ENCODE measurements at regions not wholly inside any gene's neighbourhood (a gene's known extent, or its start where the extent isn't known, plus 50 kb on each side); places are given as distances from the start of the nearest gene placed in this dataset.

DNA sequence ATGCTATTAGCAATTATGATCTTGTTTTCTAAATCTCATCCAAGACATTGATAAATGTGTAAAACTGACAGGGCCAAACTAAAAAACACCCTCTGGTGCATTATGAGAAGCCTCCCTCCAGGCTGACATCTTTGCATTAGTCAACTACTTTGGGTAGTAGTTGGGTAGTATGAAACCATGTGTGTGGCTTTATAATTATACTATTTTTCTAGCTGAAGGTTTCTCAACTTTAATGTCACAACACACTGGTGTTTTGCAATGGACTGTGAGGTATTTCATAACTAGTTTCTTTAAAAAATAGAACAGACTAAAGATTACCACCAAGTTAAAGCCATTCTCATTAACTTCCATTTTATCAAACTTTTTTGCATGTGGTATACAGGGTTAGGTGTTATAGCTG lies 73.1 kb upstream of the RBMS1 start:
- no peak overlapping the region for H3K4me3 Mint-ChIP-seq
- no peak overlapping the region for H3K27ac ChIP-seq (ENCODE audit: low read depth)
- no peaks in the 10 kb centered on the region for H3F3A ChIP-seq (replicated peaks; ENCODE audit: low read depth)
- H2AFZ ChIP-seq: no peak overlapping the region
- H3K36me3 ChIP-seq (ENCODE audit: insufficient read depth): no peaks in the 10 kb centered on the region
- no peak overlapping the region for H3K4me3 ChIP-seq
- H3K4me2 ChIP-seq: no peak overlapping the region
- H4K20me1 ChIP-seq (replicated peaks; ENCODE audit: insufficient read depth): no peaks in the 10 kb centered on the region
- H3K9me2 ChIP-seq (ENCODE audit: insufficient read depth): no peaks in the 10 kb centered on the region
- H3K4me1 ChIP-seq (ENCODE audit: insufficient read depth): peaks cover 3% of the 10 kb centered on the region; the same call in 1 of the 2 replicates
- DNase-seq (ENCODE audit: low spot score): no peak
- no peaks in the 10 kb centered on the region for H3K79me2 ChIP-seq (replicated peaks; ENCODE audit: insufficient read depth)
- no peaks in the 10 kb centered on the region for H3K36me3 Mint-ChIP-seq (ENCODE audit: low read depth)
- ATAC-seq: no peak
- H3K27me3 ChIP-seq (ENCODE audit: insufficient read depth): no peaks in the 10 kb centered on the region
- no peaks in the 10 kb centered on the region for H3K27me3 Mint-ChIP-seq (ENCODE audit: insufficient read depth, low read depth, poor library complexity)
- peaks cover 3% of the 10 kb centered on the region; the same call in 1 of the 3 replicates for H3K9me3 Mint-ChIP-seq
- peaks cover 9% of the 10 kb centered on the region; the same call in 2 of the 3 replicates for H3K4me1 Mint-ChIP-seq
- TF ChIP-seq ZNF114 (CRISPR knock-in tag; IDR thresholded peaks at IDR 0.05) (no peak), ZNF331 (CRISPR knock-in tag; IDR thresholded peaks at IDR 0.05; ENCODE audit: low read depth) (no peak)
- no peak overlapping the region for H3K27ac Mint-ChIP-seq

DNA sequence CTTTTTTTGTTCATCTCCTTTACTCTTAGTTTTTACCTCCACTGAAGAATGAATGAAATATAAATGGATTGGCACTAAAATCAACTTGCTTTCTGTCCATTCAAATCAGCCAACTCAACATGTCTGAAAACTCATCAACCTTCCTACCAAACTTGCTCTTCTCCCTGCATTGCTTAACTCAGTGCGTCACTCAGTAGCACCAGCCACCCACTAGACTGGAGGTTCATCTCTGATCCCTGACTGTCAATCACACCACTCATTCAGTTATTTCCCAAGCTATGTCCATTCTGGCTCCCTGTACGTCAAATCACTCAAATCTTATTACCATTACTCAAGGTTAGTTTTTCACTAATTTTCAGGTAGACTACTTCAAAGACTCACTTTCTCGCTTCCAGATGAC lies 75.2 kb upstream of the RBMS1 start:
- ATAC-seq (no peak), DNase-seq (ENCODE audit: low spot score) (no peak)
- Mint-ChIP-seq H3K4me1 (peaks cover 6% of the 10 kb centered on the region; the same call in 2 of the 3 replicates), H3K9me3 (peaks cover 14% of the 10 kb centered on the region; the same call in 2 of the 3 replicates), H3K27ac (no peak overlapping the region), H3K36me3 (ENCODE audit: low read depth) (0 out of 3 replicates have a peak, but pooled peaks cover 3% of the 10 kb centered on the region), H3K27me3 (ENCODE audit: insufficient read depth, low read depth, poor library complexity) (no peaks in the 10 kb centered on the region), H3K4me3 (no peak overlapping the region)
- no peaks in the 10 kb centered on the region for H4K20me1 ChIP-seq (replicated peaks; ENCODE audit: insufficient read depth)
- H3K27ac ChIP-seq (ENCODE audit: low read depth): no peak overlapping the region
- H3K36me3 ChIP-seq (ENCODE audit: insufficient read depth): no peaks in the 10 kb centered on the region
- peak overlapping the region; percentile 6; the same call in 1 of the 2 replicates for H2AFZ ChIP-seq
- no peak overlapping the region for H3K4me3 ChIP-seq
- H3K27me3 ChIP-seq (ENCODE audit: insufficient read depth): no peaks in the 10 kb centered on the region
- H3F3A ChIP-seq (replicated peaks; ENCODE audit: low read depth): no peaks in the 10 kb centered on the region
- no peak overlapping the region for H3K4me2 ChIP-seq
- no peaks in the 10 kb centered on the region for H3K9me2 ChIP-seq (ENCODE audit: insufficient read depth)
- no peak for TF ChIP-seq STAT1 (IDR thresholded peaks at IDR 0.05; ENCODE audit: unreplicated experiment)
- TF ChIP-seq, protein P1, sequence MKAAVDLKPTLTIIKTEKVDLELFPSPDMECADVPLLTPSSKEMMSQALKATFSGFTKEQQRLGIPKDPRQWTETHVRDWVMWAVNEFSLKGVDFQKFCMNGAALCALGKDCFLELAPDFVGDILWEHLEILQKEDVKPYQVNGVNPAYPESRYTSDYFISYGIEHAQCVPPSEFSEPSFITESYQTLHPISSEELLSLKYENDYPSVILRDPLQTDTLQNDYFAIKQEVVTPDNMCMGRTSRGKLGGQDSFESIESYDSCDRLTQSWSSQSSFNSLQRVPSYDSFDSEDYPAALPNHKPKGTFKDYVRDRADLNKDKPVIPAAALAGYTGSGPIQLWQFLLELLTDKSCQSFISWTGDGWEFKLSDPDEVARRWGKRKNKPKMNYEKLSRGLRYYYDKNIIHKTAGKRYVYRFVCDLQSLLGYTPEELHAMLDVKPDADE (IDR thresholded peaks at IDR 0.05): no peak
- TF ChIP-seq, protein P2, sequence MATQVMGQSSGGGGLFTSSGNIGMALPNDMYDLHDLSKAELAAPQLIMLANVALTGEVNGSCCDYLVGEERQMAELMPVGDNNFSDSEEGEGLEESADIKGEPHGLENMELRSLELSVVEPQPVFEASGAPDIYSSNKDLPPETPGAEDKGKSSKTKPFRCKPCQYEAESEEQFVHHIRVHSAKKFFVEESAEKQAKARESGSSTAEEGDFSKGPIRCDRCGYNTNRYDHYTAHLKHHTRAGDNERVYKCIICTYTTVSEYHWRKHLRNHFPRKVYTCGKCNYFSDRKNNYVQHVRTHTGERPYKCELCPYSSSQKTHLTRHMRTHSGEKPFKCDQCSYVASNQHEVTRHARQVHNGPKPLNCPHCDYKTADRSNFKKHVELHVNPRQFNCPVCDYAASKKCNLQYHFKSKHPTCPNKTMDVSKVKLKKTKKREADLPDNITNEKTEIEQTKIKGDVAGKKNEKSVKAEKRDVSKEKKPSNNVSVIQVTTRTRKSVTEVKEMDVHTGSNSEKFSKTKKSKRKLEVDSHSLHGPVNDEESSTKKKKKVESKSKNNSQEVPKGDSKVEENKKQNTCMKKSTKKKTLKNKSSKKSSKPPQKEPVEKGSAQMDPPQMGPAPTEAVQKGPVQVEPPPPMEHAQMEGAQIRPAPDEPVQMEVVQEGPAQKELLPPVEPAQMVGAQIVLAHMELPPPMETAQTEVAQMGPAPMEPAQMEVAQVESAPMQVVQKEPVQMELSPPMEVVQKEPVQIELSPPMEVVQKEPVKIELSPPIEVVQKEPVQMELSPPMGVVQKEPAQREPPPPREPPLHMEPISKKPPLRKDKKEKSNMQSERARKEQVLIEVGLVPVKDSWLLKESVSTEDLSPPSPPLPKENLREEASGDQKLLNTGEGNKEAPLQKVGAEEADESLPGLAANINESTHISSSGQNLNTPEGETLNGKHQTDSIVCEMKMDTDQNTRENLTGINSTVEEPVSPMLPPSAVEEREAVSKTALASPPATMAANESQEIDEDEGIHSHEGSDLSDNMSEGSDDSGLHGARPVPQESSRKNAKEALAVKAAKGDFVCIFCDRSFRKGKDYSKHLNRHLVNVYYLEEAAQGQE (IDR thresholded peaks at IDR 0.05; ENCODE audit: unreplicated experiment): no peak
- H3K4me1 ChIP-seq (ENCODE audit: insufficient read depth): no peaks in the 10 kb centered on the region
- no peaks in the 10 kb centered on the region for H3K79me2 ChIP-seq (replicated peaks; ENCODE audit: insufficient read depth)

DNA sequence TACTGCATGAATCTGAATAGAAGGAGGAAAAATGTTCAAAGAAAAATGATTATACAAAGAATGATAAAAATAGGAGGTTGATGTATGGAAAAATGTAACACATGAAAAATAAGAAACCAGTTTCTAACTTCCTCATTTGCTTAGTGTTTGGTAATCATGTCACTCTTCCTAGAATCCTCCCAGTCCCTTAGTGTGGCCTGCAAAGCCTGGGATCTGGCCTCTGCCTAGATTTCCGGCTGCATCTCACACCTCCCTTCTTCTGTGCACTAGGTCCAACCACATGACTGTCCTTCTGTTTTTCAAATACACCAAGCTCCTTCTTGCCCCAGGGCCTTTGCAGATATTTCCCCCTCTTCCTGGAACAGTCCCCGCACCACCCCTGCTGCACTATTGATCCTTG lies 76.8 kb upstream of the RBMS1 start:
- H3K4me3 ChIP-seq: no peak overlapping the region
- H4K20me1 ChIP-seq (replicated peaks; ENCODE audit: insufficient read depth): no peaks in the 10 kb centered on the region
- H3K9me2 ChIP-seq (ENCODE audit: insufficient read depth): peaks cover 3% of the 10 kb centered on the region; the same call in 1 of the 2 replicates
- Mint-ChIP-seq H3K27me3 (ENCODE audit: insufficient read depth, low read depth, poor library complexity) (no peaks in the 10 kb centered on the region), H3K36me3 (ENCODE audit: low read depth) (0 out of 3 replicates have a peak, but pooled peaks cover 3% of the 10 kb centered on the region), H3K27ac (no peak overlapping the region), H3K9me3 (peaks cover 14% of the 10 kb centered on the region; the same call in 2 of the 3 replicates), H3K4me3 (no peak overlapping the region), H3K4me1 (no peaks in the 10 kb centered on the region)
- H3K79me2 ChIP-seq (replicated peaks; ENCODE audit: insufficient read depth): no peaks in the 10 kb centered on the region
- no peaks in the 10 kb centered on the region for H3K4me1 ChIP-seq (ENCODE audit: insufficient read depth)
- no peak overlapping the region for H2AFZ ChIP-seq
- H3F3A ChIP-seq (replicated peaks; ENCODE audit: low read depth): no peaks in the 10 kb centered on the region
- ATAC-seq (no peak), DNase-seq (ENCODE audit: low spot score) (no peak)
- no peaks in the 10 kb centered on the region for H3K27me3 ChIP-seq (ENCODE audit: insufficient read depth)
- H3K27ac ChIP-seq (ENCODE audit: low read depth): no peak overlapping the region
- no peaks in the 10 kb centered on the region for H3K36me3 ChIP-seq (ENCODE audit: insufficient read depth)
- H3K4me2 ChIP-seq: no peak overlapping the region
- TF ChIP-seq ZNF114 (CRISPR knock-in tag; IDR thresholded peaks at IDR 0.05) (no peak), ZNF331 (CRISPR knock-in tag; IDR thresholded peaks at IDR 0.05; ENCODE audit: low read depth) (no peak)
- TF ChIP-seq, protein P3, sequence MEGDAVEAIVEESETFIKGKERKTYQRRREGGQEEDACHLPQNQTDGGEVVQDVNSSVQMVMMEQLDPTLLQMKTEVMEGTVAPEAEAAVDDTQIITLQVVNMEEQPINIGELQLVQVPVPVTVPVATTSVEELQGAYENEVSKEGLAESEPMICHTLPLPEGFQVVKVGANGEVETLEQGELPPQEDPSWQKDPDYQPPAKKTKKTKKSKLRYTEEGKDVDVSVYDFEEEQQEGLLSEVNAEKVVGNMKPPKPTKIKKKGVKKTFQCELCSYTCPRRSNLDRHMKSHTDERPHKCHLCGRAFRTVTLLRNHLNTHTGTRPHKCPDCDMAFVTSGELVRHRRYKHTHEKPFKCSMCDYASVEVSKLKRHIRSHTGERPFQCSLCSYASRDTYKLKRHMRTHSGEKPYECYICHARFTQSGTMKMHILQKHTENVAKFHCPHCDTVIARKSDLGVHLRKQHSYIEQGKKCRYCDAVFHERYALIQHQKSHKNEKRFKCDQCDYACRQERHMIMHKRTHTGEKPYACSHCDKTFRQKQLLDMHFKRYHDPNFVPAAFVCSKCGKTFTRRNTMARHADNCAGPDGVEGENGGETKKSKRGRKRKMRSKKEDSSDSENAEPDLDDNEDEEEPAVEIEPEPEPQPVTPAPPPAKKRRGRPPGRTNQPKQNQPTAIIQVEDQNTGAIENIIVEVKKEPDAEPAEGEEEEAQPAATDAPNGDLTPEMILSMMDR (conservative IDR thresholded peaks at IDR 0.05; ENCODE audit: low read depth in 2 of 2): no peak
